Astrocyte of the cerebellum (primary cell): ENCODE measurements at regions not wholly inside any gene's neighbourhood (a gene's known extent, or its start where the extent isn't known, plus 50 kb on each side); places are given as distances from the start of the nearest gene placed in this dataset.

ENCODE experiments used
- DNase-seq: peaks from one replicate; pipeline ENCODE4 v3.0.0-alpha.2; 2011; ENCODE audit warnings: low read depth
- H3K4me3 ChIP-seq: 2 replicates; pipeline ENCODE4 v1.5.1; 2011; ENCODE audit warnings: mild to moderate bottlenecking, low read depth, low read length, moderate library complexity
- CTCF ChIP-seq: IDR thresholded peaks from 2 replicates; pipeline ENCODE4 v1.5.1; 2012; ENCODE audit warnings: low read length, low read depth, moderate library complexity, mild to moderate bottlenecking; ENCODE audit errors: missing control alignments
- in situ Hi-C: cut with HindIII; loops from 2 replicates; pipeline ENCODE4 v1.10.0; 2017; ENCODE audit warnings: low sequenced_read_pairs

DNA sequence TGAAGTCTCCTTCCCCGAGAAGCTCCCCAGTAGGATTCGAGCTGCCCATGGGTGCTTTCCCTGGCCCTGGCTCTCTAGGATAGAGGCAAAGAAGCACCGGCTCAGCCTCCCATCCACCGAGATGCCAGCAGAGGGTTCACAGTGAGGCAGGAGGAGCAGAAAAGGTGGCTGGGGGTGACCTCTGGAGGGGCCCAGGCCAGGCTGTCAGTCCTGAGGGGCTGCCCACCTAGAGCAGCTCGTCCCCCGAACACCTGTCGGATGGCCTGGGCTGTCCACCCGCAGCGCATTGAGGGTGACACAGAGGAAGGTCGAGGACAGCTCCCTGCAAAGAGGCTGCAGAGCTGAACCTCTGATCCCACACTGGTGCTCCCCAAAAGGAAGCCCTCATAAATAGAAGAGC is 167.2 kb upstream of the PPP2R2D start:
- no peak for DNase-seq
- TF ChIP-seq CTCF: no peak
- in situ Hi-C loops: no loop called here
- H3K4me3 ChIP-seq: no peak overlapping the region

DNA sequence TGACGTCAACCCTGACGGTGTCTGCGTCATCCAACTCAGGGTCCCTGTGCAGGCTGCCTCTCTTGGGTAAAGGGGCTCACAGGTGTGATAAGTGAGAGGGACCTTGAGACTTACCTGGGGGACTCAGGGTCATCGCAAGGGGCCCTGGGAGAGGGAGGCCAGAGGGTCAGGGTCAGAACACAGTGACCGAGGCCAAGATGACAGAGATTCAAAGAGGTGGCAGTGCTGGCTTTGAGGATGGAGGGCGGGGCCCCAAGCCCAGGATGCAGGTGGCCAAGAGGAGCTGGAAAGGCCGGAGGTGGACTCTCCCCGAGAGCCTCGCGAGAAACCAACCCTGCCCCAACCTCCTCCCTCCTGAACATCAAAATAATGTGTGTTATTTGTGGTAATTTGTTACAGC is 165.2 kb upstream of the PPP2R2D start:
- in situ Hi-C loops: no loop called here
- no peak overlapping the region for H3K4me3 ChIP-seq
- no peak for TF ChIP-seq CTCF

GRCh38 chr10:131736321-131736980 is 164.4 kb upstream of the PPP2R2D start:
- in situ Hi-C loops: no loop called here
- DNase-seq: no peak

More for the DNA sequence above, 165.2 kb upstream of the PPP2R2D start:
- DNase-seq: no peak

GRCh38 chr10:131737543-131738395 is 163.0 kb upstream of the PPP2R2D start:
- DNase-seq: no peak
- no peak overlapping the region for H3K4me3 ChIP-seq
- no peak for TF ChIP-seq CTCF
- in situ Hi-C loops: no loop called here

More at GRCh38 chr10:131736321-131736980, 164.4 kb upstream of the PPP2R2D start:
- no peak overlapping the region for H3K4me3 ChIP-seq
- no peak for TF ChIP-seq CTCF

GRCh38 chr10:131738396-131738735 is 162.4 kb upstream of the PPP2R2D start:
- TF ChIP-seq CTCF: no peak
- no peak for DNase-seq
- in situ Hi-C loops: no loop called here
- no peak overlapping the region for H3K4me3 ChIP-seq

GRCh38 chr10:131739206-131739605 is 161.6 kb upstream of the PPP2R2D start:
- no peak for DNase-seq
- in situ Hi-C loops: no loop called here
- no peak for TF ChIP-seq CTCF
- no peak overlapping the region for H3K4me3 ChIP-seq
